DOHH2 (cell line): ENCODE measurements at regions not wholly inside any gene's neighbourhood (a gene's known extent, or its start where the extent isn't known, plus 50 kb on each side); places are given as distances from the start of the nearest gene placed in this dataset.

Experiments used
- EZH2phosphoT487 ChIP-seq: fragments of 200-600 bp; sonication (generic); IDR thresholded peaks from 2 replicates; pipeline ENCODE4 v1.6.1; 2017; ENCODE audit warnings: borderline replicate concordance, mild to moderate bottlenecking, antibody characterized with exemption, low read length, moderate library complexity, mixed read lengths
- TF ChIP-seq, protein P1 (sequence below): fragments of 200-600 bp; sonication (generic); IDR thresholded peaks from one replicate; pipeline ENCODE4 v1.5.1; 2014; ENCODE audit warnings: antibody characterized with exemption, mild to moderate bottlenecking, low read depth, low read length; ENCODE audit not compliant: poor library complexity, severe bottlenecking

DNA sequence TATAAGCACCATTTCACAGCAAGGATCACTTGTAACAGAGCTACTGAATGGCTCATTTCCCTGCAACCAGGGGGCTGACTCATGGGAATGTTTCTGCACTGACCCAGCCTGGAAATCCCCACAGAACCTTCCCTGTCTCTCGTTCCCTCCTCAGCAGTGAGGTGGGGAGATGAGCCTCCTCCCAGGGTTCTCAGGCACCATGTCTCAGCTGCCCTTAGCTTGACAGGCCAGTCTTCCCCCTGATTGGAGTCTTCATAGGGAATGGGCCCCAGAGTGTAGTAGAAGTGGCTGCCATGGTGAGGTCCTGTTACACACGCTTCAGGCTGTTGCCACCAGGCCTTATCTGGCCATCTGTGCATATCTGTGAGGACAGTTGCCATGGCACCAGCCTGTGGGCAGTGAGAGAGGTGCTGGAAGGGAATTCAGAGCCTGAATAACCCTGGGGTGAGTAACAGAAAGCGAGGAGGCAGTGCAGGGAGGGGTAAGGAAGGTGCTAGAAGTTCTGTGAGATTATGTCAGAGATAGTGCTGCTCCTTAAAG is 324.4 kb downstream of the ENC1 start:
- TF ChIP-seq, protein P1, sequence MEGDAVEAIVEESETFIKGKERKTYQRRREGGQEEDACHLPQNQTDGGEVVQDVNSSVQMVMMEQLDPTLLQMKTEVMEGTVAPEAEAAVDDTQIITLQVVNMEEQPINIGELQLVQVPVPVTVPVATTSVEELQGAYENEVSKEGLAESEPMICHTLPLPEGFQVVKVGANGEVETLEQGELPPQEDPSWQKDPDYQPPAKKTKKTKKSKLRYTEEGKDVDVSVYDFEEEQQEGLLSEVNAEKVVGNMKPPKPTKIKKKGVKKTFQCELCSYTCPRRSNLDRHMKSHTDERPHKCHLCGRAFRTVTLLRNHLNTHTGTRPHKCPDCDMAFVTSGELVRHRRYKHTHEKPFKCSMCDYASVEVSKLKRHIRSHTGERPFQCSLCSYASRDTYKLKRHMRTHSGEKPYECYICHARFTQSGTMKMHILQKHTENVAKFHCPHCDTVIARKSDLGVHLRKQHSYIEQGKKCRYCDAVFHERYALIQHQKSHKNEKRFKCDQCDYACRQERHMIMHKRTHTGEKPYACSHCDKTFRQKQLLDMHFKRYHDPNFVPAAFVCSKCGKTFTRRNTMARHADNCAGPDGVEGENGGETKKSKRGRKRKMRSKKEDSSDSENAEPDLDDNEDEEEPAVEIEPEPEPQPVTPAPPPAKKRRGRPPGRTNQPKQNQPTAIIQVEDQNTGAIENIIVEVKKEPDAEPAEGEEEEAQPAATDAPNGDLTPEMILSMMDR = no peak
- no peak for TF ChIP-seq EZH2phosphoT487
